GM19023 (cell line): ENCODE measurements at regions not wholly inside any gene's neighbourhood (a gene's known extent, or its start where the extent isn't known, plus 50 kb on each side); places are given as distances from the start of the nearest gene placed in this dataset.
"Not testable (repeated sequence)": the region's sequence is repeated elsewhere in the genome, so short reads cannot be mapped to it uniquely, and the experiment has no call there.

Source experiments
- ATAC-seq: cut with Tn5 transposase; IDR thresholded peaks from one replicate; pipeline ENCODE4 v1.9.1; 2021; ENCODE audit warnings: mild to moderate bottlenecking, moderate library complexity; ENCODE audit not compliant: unreplicated experiment

GRCh38 chr6:144392536-144392935 is 107.4 kb downstream of the UTRN start:
- no peak for ATAC-seq

GRCh38 chr6:144394210-144394609 is 109.1 kb downstream of the UTRN start:
- ATAC-seq: no peak

DNA sequence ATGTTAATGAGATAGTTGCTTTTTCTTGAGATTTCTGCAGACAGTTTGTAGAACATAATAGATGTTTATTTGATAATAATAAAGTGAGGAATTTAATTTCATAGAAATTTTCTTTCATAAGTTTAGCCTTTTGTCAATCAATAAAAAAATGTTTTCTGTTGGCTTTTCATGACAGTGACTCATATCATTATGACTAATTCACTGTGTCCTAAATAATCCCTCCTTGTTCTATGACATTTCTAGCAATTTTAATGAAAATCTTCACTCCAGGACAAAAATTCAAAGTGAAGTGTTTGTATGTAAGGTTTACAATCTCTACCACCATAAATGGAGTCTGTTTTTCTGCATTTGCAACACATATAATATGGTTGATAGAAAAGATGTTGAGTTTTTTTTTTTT is 109.9 kb downstream of the UTRN start:
- no peak for ATAC-seq

- ATAC-seq: no peak
Observed at GRCh38 chr6:144395826-144396225, 110.7 kb downstream of the UTRN start.

- ATAC-seq: no peak
Observed at GRCh38 chr6:144397141-144397540, 112.0 kb downstream of the UTRN start.

DNA sequence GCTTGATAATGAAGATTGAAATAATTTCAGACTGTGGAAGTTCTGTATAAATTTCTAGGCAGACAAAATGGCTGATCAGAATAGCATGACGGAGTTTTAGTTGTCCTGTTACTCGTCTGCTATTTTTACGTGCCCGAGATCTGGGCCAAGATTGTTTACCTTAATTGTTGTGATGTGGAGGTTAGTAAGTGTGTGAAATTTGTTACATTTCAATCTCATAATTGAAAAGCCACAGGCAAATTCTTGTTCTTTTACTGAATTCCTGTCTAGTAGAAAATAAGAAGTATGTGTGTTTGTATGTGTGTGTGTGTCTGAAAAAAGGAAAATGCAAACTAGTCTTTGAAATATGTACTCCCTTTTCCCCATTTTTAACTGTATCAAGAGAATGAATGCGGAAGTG is 115.2 kb downstream of the UTRN start:
- no peak for ATAC-seq

DNA sequence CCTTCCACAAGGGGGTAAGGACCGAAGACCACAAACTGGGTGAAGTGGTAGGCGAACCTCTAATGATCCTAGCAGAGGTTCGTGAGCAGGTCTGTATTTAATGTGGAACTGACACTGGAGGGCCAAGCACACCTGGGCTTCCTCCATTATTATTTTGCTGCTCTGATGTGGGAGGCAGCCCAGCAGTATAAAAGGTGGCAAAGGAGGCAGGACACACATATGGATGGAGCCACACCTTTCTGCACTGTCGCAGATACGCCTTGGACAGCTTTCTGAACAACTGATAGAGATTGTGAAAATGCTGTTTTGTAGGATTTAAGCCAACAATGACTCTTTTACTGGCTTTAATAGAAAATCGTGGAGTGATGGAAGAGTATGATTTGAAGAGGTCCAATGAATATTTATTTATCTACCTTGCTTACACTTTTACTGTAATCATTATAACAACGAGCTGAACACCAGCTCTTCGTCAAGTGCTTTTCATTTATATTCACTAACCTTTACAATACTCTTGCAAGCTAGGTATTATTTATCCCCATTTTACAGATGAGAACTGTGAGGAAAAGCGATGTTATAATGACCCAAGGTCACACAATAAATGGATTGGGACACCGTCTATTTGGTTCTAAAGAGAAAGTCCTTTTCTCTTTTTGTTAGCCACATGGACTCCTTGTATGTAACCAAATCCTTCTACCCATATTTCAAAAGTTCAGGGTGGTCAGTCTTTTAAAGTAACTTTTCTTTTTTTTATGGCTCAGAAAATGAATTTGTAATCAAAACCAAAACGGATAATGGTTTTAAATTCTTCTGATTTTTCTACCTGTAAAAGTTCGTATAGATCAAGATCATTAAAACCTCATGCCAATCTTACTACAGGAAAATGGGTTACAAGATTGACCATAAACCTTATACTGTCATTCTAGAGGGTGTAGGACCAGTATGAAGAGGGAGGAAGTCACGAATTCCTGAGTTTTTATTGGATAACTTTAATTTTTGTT is 116.9 kb downstream of the UTRN start:
- ATAC-seq: no peak

- no peak for ATAC-seq
Observed at GRCh38 chr6:144402750-144403149, 117.6 kb downstream of the UTRN start.

GRCh38 chr6:144405163-144405562 is 120.0 kb downstream of the UTRN start:
- no peak for ATAC-seq

- no peak for ATAC-seq
Observed at GRCh38 chr6:144406796-144407195, 121.7 kb downstream of the UTRN start.

GRCh38 chr6:144408161-144408560 is 123.0 kb downstream of the UTRN start:
- no peak for ATAC-seq

- ATAC-seq: no peak
Observed at GRCh38 chr6:144410059-144410458, 124.9 kb downstream of the UTRN start.

- not testable (repeated sequence) for ATAC-seq
Observed at GRCh38 chr6:144410574-144410973, 125.4 kb downstream of the UTRN start.

DNA sequence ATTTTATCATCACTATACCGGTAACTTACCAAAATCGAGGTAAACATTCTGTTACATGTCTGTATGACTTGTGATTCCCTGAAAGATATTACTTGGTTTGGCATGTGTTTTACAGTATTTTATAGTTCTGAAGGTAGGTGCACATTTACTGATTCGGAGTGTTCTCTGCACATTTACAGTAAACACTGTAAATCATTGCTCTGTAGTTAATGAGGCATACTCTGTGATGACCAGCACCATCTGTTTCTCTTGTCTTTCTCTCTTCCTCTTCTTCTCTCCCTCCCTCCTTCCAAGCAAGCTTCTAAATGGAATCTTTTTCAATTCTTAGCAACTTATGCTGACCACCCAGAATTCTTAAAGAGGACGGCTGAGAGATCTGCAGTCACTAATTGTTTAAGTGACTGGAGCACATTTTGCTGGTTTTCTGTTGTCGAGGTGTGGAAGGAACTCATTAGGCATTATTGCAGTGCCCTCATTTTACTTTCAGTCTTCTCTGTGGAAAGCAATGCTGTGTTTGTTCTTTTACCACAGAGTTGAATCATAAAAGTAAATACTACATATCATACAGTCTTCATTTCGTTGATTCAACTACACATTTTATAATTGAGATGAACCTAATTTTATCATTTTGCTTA is 126.5 kb downstream of the UTRN start:
- ATAC-seq: no peak

DNA sequence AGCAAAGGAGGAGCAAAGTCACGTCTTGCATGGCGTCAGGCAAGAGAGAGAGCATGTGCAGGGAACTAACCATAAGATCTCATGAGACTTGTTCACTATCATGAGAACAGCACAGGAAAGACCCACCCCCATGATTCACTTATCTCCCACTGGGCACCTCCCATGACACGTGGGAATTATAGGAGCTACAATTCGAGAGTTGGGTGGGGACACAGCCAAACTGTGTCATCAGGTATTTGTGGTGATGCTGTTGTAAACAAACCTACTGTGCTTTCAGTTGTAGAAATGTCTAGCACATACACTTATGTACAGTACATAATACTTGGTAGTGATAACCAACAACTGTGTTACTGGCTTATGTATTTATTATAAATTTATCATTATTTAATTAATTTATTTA is 128.3 kb downstream of the UTRN start:
- ATAC-seq: no peak

GRCh38 chr6:144415014-144415413 is 129.9 kb downstream of the UTRN start:
- no peak for ATAC-seq

- ATAC-seq: no peak
Observed at GRCh38 chr6:144415835-144416237, 130.7 kb downstream of the UTRN start.

DNA sequence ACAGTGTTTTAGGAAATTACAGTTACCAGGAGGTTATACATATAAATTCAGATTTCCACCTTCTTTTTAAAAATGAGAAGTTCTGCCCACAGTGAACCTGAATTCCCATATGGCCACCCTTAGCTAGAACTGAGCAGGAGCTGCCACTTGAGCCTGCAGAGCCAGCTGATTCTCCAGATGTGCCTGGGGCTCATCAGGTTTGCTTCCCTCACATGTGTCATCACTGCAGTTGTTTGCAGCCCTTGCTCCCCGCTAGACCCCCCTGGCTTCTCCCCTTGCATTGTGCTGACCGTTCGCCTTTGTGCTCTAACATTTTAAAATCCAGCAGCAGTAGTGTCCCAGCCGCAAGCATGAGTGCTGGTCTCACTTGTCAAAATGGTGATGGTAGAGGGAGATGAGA is 131.1 kb downstream of the UTRN start:
- no peak for ATAC-seq

- no peak for ATAC-seq
Observed at GRCh38 chr6:144416773-144417172, 131.6 kb downstream of the UTRN start.

DNA sequence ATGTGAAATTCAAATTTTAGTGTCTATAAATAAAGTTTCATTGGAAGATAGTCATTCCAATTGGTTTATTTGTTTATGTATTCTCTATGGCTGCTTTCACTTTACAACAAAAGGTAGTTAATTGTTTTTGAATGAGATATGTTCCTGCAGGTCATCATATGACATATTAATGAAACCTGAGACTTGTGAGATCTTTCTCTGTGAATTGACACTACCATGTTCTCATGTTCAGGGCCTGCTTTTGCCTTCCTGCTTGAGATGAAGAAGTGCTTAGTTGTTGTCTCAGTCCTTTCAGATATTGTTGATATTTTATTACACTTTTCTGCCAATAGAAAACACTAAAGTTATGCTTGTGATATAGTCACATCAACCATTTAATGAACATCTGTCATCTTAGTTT is 132.5 kb downstream of the UTRN start:
- ATAC-seq: no peak

DNA sequence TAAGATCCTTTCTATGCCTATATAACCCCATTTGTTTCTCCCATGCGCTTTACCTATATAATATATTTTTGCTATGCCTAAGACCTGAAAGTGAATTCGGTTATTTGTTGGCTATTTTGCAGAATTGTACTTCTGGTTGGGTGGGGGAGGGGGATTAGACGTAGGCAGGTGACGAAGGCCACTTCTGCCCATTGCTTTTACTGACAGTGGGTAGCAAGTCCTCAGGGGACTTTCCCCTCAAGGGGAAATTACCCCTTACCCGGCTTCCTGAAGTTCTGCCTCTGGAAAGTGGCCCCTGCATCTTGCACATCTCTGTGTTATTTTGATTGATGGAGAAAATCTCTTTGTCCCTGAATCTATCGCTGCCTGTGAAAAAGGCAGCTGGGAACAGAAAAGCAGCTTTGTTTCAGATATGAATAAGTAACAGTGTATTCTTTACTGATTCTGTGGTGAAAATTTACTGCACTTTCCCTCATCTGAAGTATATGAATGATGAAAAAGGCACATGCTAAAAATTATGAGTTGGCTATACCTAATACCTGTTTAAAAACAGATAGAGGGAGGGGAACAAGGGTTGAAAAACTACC is 133.9 kb downstream of the UTRN start:
- no peak for ATAC-seq

DNA sequence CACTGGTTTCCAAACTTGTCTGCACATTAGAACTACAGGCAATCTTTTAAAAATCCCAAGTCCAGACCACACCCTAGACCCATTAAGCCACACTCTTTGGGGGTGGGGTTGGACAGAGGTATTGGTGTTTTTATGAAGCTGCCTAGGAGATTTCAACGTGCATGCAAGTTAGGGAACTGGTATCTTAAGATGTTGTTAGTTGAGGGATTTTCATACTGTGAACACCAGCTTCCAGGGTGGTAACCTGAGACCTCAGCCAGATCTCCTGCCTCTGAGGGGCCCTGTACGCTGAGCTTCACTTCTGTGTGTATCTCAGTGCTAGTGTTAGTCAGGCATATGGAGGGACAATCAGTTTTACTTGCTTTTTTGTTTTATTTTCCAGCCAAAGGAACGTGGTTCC is 138.0 kb downstream of the UTRN start:
- no peak for ATAC-seq
